IMR-90 (cell line): ENCODE measurements at regions not wholly inside any gene's neighbourhood (a gene's known extent, or its start where the extent isn't known, plus 50 kb on each side); places are given as distances from the start of the nearest gene placed in this dataset.

Source experiments
- ATAC-seq: fragments of 200-7000 bp; cut with Tn5 transposase; 2 replicates; pipeline ENCODE4 v1.9.1; 2020; ENCODE audit warnings: low read depth, mild to moderate bottlenecking, moderate library complexity
- BruUV-seq: library from RNA; stranded (reverse); fragments of 400-500 nt; replicated peaks from 2 replicates; lab custom pipeline; 2021; lab: Mats Ljungman, UMichigan
- CTCF ChIA-PET: fragments of 300-600 bp; formaldehyde crosslinking; extraction: SDS; loops from one replicate; lab custom pipeline; 2021; ENCODE audit warnings: antibody characterized with exemption; lab: Yijun Ruan, JAX
- POLR2A ChIA-PET: fragments of 300-600 bp; sonication (Branson Sonifier 250); formaldehyde crosslinking; loops from one replicate; lab custom pipeline; 2022; ENCODE audit warnings: antibody characterized with exemption; ENCODE audit not compliant: unreplicated experiment; lab: Charles Lee
- DNase-seq: peaks from one replicate; pipeline ENCODE4 v3.0.0; 2013
- H2AFZ ChIP-seq: replicated peaks from 2 replicates; pipeline ENCODE3; 2013; ENCODE audit warnings: low read length, mild to moderate bottlenecking; ENCODE audit not compliant: poor library complexity
- H2AK5ac ChIP-seq: 2 replicates; pipeline ENCODE4 v1.6.1; 2013; ENCODE audit warnings: low read depth, low read length, inconsistent platforms
- H2AK9ac ChIP-seq: replicated peaks from 2 replicates; pipeline ENCODE3; 2013; ENCODE audit warnings: mild to moderate bottlenecking, low read depth, low read length, moderate library complexity; ENCODE audit not compliant: poor library complexity
- H2BK120ac ChIP-seq: 2 replicates; pipeline ENCODE4 v1.6.1; 2013; ENCODE audit warnings: low read depth, low read length, inconsistent platforms
- H2BK15ac ChIP-seq: 3 replicates; pipeline ENCODE4 v1.6.1; 2013; ENCODE audit warnings: low read depth, low read length, inconsistent platforms
- H2BK20ac ChIP-seq: 2 replicates; pipeline ENCODE4 v1.6.1; 2013; ENCODE audit warnings: low read depth, mild to moderate bottlenecking, inconsistent platforms, low read length, moderate library complexity
- H2BK5ac ChIP-seq: 2 replicates; pipeline ENCODE4 v1.6.1; 2013; ENCODE audit warnings: mild to moderate bottlenecking, low read depth, low read length, inconsistent platforms; ENCODE audit not compliant: poor library complexity, severe bottlenecking
- H3K14ac ChIP-seq: replicated peaks from 2 replicates; pipeline ENCODE4 v1.6.1; 2013; ENCODE audit warnings: low read depth, low read length, inconsistent platforms
- H3K18ac ChIP-seq: 2 replicates; pipeline ENCODE4 v1.6.1; 2013; ENCODE audit warnings: low read depth, low read length, control low read depth
- H3K23ac ChIP-seq: 2 replicates; pipeline ENCODE4 v1.6.1; 2013; ENCODE audit warnings: low read depth, low read length, inconsistent platforms
- H3K27ac ChIP-seq: 2 replicates; pipeline ENCODE4 v1.5.1; 2013; ENCODE audit warnings: mild to moderate bottlenecking, control low read depth, low read length; ENCODE audit not compliant: insufficient read depth
- H3K27me3 ChIP-seq: 2 replicates; pipeline ENCODE4 v1.6.1; 2013; ENCODE audit warnings: low read length; ENCODE audit not compliant: control insufficient read depth, insufficient read depth
- H3K36me3 ChIP-seq: 2 replicates; pipeline ENCODE4 v1.6.1; 2013; ENCODE audit warnings: low read length, mixed read lengths; ENCODE audit not compliant: control insufficient read depth, insufficient read depth
- H3K4ac ChIP-seq: 2 replicates; pipeline ENCODE4 v1.6.1; 2013; ENCODE audit warnings: low read depth, low read length, inconsistent platforms
- H3K4me1 ChIP-seq: 2 replicates; pipeline ENCODE4 v1.6.1; 2013; ENCODE audit warnings: low read length, mixed read lengths; ENCODE audit not compliant: control insufficient read depth, insufficient read depth
- H3K4me2 ChIP-seq: 2 replicates; pipeline ENCODE4 v1.6.1; 2013; ENCODE audit warnings: low read depth, mild to moderate bottlenecking, control low read depth, low read length, moderate library complexity
- H3K4me3 ChIP-seq: 2 replicates; pipeline ENCODE4 v1.5.1; 2013; ENCODE audit warnings: low read depth, mild to moderate bottlenecking, control low read depth, low read length, moderate library complexity; ENCODE audit not compliant: insufficient read depth
- H3K56ac ChIP-seq: 2 replicates; pipeline ENCODE4 v1.6.1; 2013; ENCODE audit warnings: low read length, inconsistent platforms; ENCODE audit not compliant: insufficient read depth; ENCODE audit errors: extremely low read depth
- H3K79me1 ChIP-seq, 2 experiments: 2 replicates each; pipeline ENCODE4 v1.6.1; 2013; ENCODE audit warnings: low read length in 2 of 2, inconsistent platforms in 1 of 2, low read depth in 1 of 2
- H3K9ac ChIP-seq: 2 replicates; pipeline ENCODE4 v1.6.1; 2013; ENCODE audit warnings: low read depth, low read length, control low read depth
- H3K9me1 ChIP-seq: 2 replicates; pipeline ENCODE4 v1.6.1; 2013; ENCODE audit warnings: low read length, inconsistent platforms; ENCODE audit not compliant: insufficient read depth
- H3K9me3 ChIP-seq: 2 replicates; pipeline ENCODE4 v1.6.1; 2013; ENCODE audit warnings: low read length; ENCODE audit not compliant: control insufficient read depth, insufficient read depth
- H4K20me1 ChIP-seq: 2 replicates; pipeline ENCODE4 v1.6.1; 2013; ENCODE audit warnings: low read length, inconsistent platforms; ENCODE audit not compliant: insufficient read depth
- H4K5ac ChIP-seq: 2 replicates; pipeline ENCODE4 v1.6.1; 2013; ENCODE audit warnings: mild to moderate bottlenecking, low read depth, low read length, control low read depth
- H4K8ac ChIP-seq, 2 experiments: 2 replicates each; pipeline ENCODE4 v1.6.1; 2013; ENCODE audit warnings: low read depth in 2 of 2, low read length in 2 of 2, control low read depth in 1 of 2, inconsistent platforms in 1 of 2
- H4K91ac ChIP-seq: 2 replicates; pipeline ENCODE4 v1.6.1; 2013; ENCODE audit warnings: low read depth, low read length, inconsistent platforms; ENCODE audit not compliant: insufficient read depth
- BHLHE40 ChIP-seq: fragments of 150-350 bp; IDR thresholded peaks from 2 replicates; pipeline ENCODE4 v1.6.1; 2016; ENCODE audit warnings: mild to moderate bottlenecking, low read depth, low read length
- CEBPB ChIP-seq: IDR thresholded peaks from 2 replicates; pipeline ENCODE4 v1.6.1; 2012; ENCODE audit warnings: low read depth, low read length, improper control_type of control experiment
- CHD1 ChIP-seq: IDR thresholded peaks from 2 replicates; pipeline ENCODE4 v1.6.1; 2012; ENCODE audit warnings: low read depth, low read length, improper control_type of control experiment
- ELK1 ChIP-seq: fragments of 150-350 bp; IDR thresholded peaks from 2 replicates; pipeline ENCODE4 v1.6.1; 2016; ENCODE audit warnings: low read depth, mild to moderate bottlenecking, low read length, moderate library complexity, borderline replicate concordance
- MAFK ChIP-seq: IDR thresholded peaks from 2 replicates; pipeline ENCODE4 v1.6.1; 2012; ENCODE audit warnings: low read depth, low read length, improper control_type of control experiment
- RAD21 ChIP-seq: IDR thresholded peaks from 2 replicates; pipeline ENCODE4 v1.6.1; 2012; ENCODE audit warnings: low read length, improper control_type of control experiment
- RCOR1 ChIP-seq: IDR thresholded peaks from 2 replicates; pipeline ENCODE4 v1.6.1; 2012; ENCODE audit warnings: mild to moderate bottlenecking, low read length, improper control_type of control experiment; ENCODE audit not compliant: insufficient replicate concordance
- SMC3 ChIP-seq: fragments of 150-350 bp; IDR thresholded peaks from 2 replicates; pipeline ENCODE4 v1.6.1; 2016; ENCODE audit warnings: low read depth, mild to moderate bottlenecking, antibody characterized with exemption, low read length, moderate library complexity
- WGBS, 2 experiments: methylation state at CpG; one replicate each; pipeline versions ENCODE4 v1.1.5 to v1.1.7; 2013; ENCODE audit warnings: missing lambda C conversion rate in 2 of 2; ENCODE audit not compliant: insufficient read length in 1 of 2; ENCODE audit errors: extremely low coverage in 2 of 2; 5-methylcytosine and 5-hydroxymethylcytosine counted together
- dilution Hi-C: fragments of 300-500 bp; cut with HindIII; formaldehyde crosslinking; loops from one replicate; pipeline ENCODE4 v1.14.3; 2018; ENCODE audit warnings: low sequenced_read_pairs; ENCODE audit not compliant: unreplicated experiment
- in situ Hi-C: fragments of 300-500 bp; cut with MboI; formaldehyde crosslinking; loops from 3 replicates; pipeline ENCODE4 v1.14.3; 2019; ENCODE audit warnings: low sequenced_read_pairs, inconsistent platforms, mixed read lengths
- intact Hi-C: fragments of 100-400 bp; cut with micrococcal nuclease; formaldehyde crosslinking; loops from 2 replicates; pipeline ENCODE4 v1.10.0; 2022

GRCh38 chr2:194854941-194855340, 802.1 kb upstream of the SLC39A10 start:
- Histone ChIP-seq H3K36me3 (no peaks in the 10 kb centered on the region), H3K27me3 (no peaks in the 10 kb centered on the region), H3K4me1 (no peaks in the 10 kb centered on the region), H3K56ac (no peak overlapping the region), H3K79me1 (no peaks in the 10 kb centered on the region), H3K9ac (no peak overlapping the region), H3K9me3 (0 out of 2 replicates have a peak, but pooled peaks cover 2% of the 10 kb centered on the region), H4K5ac (no peak overlapping the region), H3K4me3 (no peak overlapping the region), H4K91ac (no peak overlapping the region), H2BK120ac (no peak overlapping the region), H2AK9ac (no peak overlapping the region), H2BK5ac (no peak overlapping the region), H3K18ac (no peak overlapping the region), H2BK15ac (no peak overlapping the region), H4K20me1 (no peaks in the 10 kb centered on the region), H3K23ac (no peak overlapping the region), H2BK20ac (no peak overlapping the region), H3K9me1 (no peaks in the 10 kb centered on the region), H3K14ac (no peak overlapping the region), H3K4me2 (no peak overlapping the region), H3K27ac (no peak overlapping the region), H2AK5ac (no peak overlapping the region), H4K8ac (no peak overlapping the region), H2AFZ (no peak overlapping the region), H3K4ac (no peak overlapping the region)
- intact Hi-C loops: no loop called here
- ChIA-PET POLR2A (no interaction called here), CTCF (no interaction called here)
- no peak for ATAC-seq
- no peak for DNase-seq
- WGBS, 2 experiments: 50% methylated on average over 1 of the region's 5 CpGs; no CpG with 5 or more reads in 1 of the 2 experiments
- no TSS peak for BruUV-seq
- in situ Hi-C loops: no loop called here
- TF ChIP-seq ELK1 (no peak), BHLHE40 (no peak), CHD1 (no peak), SMC3 (no peak), RAD21 (no peak), MAFK (no peak), RCOR1 (no peak), CEBPB (no peak)
- dilution Hi-C loops: no loop called here
